Gastrocnemius medialis (tissue), 4 donors: ENCODE measurements at regions not wholly inside any gene's neighbourhood (a gene's known extent, or its start where the extent isn't known, plus 50 kb on each side); places are given as distances from the start of the nearest gene placed in this dataset.
"Not testable (repeated sequence)": the region's sequence is repeated elsewhere in the genome, so short reads cannot be mapped to it uniquely, and the experiment has no call there.

Experiments used
- ATAC-seq, 2 donors: fragments of 150-250 bp; one replicate each; pipeline ENCODE4 v1.9.1; 2016
- DNase-seq, 2 donors: peaks; one replicate each; pipeline ENCODE4 v3.0.0-alpha.2; 2019
- H3K27ac ChIP-seq, 4 donors: fragments of 200-600 bp; sonication (generic); 1 replicate in 1 of 4; 2 replicates in 3 of 4; pipeline ENCODE4 v1.5.1; 2016 to 2018; ENCODE audit warnings: mild to moderate bottlenecking in 2 of 4, moderate library complexity in 1 of 4
- H3K27me3 ChIP-seq, 3 donors: fragments of 200-600 bp; sonication (generic) in 2 of 3; 1 replicate in 1 of 3; 2 replicates in 2 of 3; pipeline versions ENCODE4 v1.5.1 to v1.6.0; 2016 to 2019; ENCODE audit warnings: mild to moderate bottlenecking in 1 of 3, moderate library complexity in 1 of 3
- H3K36me3 ChIP-seq, 2 donors: fragments of 200-600 bp; sonication (generic) in 1 of 2; one replicate each; pipeline ENCODE4 v1.5.1; 2017 to 2018
- H3K4me1 ChIP-seq, 2 donors: fragments of 200-600 bp; sonication (generic) in 1 of 2; one replicate each; pipeline ENCODE4 v1.5.1; 2016 to 2017; ENCODE audit warnings: mild to moderate bottlenecking in 2 of 2
- H3K4me3 ChIP-seq, 4 donors: fragments of 200-600 bp; sonication (generic) in 3 of 4; 1 replicate in 1 of 4; 2 replicates in 3 of 4; pipeline ENCODE4 v1.5.1; 2016 to 2019; ENCODE audit warnings: mild to moderate bottlenecking in 2 of 4
- H3K9me3 ChIP-seq, 3 donors: fragments of 200-600 bp; sonication (generic) in 2 of 3; 1 replicate in 1 of 3; 2 replicates in 2 of 3; pipeline ENCODE4 v1.5.1; 2016 to 2019
- POLR2A ChIP-seq, 2 donors: fragments of 450-650 bp; IDR thresholded peaks; one replicate each; pipeline ENCODE4 v1.6.1; 2017; ENCODE audit warnings: antibody characterized with exemption in 2 of 2, mild to moderate bottlenecking in 2 of 2, moderate library complexity in 2 of 2
- in situ Hi-C, 4 donors: fragments of 200-750 bp; cut with MboI; loops; one replicate each; pipeline versions ENCODE4 v1.15.0 to v1.8.0; 2017; ENCODE audit warnings: low sequenced_read_pairs in 4 of 4
- intact Hi-C: fragments of 100-400 bp; cut with DNase I; formaldehyde crosslinking; loops from one replicate; pipeline ENCODE4 v1.15.1; 2023; ENCODE audit warnings: low total_unique reads
- TF ChIP-seq, protein P1 (sequence below), 5 experiments: fragments of 450-650 bp in 3 of 5; fragments of 200-600 bp in 2 of 5; sonication (generic) in 2 of 5; IDR thresholded peaks in 4 of 5; conservative IDR thresholded peaks in 1 of 5; 1 replicate in 4 of 5; 2 replicates in 1 of 5; pipeline ENCODE4 v1.5.1; 2016 to 2019; ENCODE audit warnings: antibody characterized with exemption in 5 of 5, mild to moderate bottlenecking in 3 of 5, moderate library complexity in 3 of 5

DNA sequence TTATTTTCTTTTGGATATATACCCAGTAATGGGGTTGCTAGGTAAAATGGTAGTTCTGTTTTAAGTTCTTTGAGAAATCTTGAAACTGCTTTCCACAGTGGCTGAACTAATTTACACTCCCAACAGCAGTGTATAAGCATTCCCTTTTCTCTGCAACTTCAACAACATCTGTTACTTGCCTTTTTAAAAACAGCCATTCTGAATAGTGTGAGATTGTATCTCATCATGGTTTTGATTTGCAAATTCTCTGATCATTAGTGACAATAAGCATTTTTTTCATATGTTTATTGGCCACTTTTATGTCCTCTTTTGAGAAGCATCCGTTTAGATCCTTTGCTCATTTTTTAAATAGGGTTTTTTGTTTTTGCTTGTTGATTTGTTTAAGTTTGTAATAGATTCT lies 291.3 kb upstream of the COL3A1 start:
- Histone ChIP-seq H3K27me3 (no peaks in the 10 kb centered on the region), H3K36me3 (no peaks in the 10 kb centered on the region), H3K9me3 (no peaks in the 10 kb centered on the region), H3K4me1 (no peaks in the 10 kb centered on the region), H3K4me3 (no peak overlapping the region), H3K27ac (no peak overlapping the region)
- TF ChIP-seq, protein P1, sequence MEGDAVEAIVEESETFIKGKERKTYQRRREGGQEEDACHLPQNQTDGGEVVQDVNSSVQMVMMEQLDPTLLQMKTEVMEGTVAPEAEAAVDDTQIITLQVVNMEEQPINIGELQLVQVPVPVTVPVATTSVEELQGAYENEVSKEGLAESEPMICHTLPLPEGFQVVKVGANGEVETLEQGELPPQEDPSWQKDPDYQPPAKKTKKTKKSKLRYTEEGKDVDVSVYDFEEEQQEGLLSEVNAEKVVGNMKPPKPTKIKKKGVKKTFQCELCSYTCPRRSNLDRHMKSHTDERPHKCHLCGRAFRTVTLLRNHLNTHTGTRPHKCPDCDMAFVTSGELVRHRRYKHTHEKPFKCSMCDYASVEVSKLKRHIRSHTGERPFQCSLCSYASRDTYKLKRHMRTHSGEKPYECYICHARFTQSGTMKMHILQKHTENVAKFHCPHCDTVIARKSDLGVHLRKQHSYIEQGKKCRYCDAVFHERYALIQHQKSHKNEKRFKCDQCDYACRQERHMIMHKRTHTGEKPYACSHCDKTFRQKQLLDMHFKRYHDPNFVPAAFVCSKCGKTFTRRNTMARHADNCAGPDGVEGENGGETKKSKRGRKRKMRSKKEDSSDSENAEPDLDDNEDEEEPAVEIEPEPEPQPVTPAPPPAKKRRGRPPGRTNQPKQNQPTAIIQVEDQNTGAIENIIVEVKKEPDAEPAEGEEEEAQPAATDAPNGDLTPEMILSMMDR (IDR thresholded peaks at IDR 0.05 in 4 of 5, conservative IDR thresholded peaks at IDR 0.05 in 1 of 5) = no peak
- TF ChIP-seq POLR2A (IDR thresholded peaks at IDR 0.05) = no peak
- intact Hi-C loops (no loop called here), in situ Hi-C loops (no loop called here)
- DNase-seq = no peak
- no peak for ATAC-seq

DNA sequence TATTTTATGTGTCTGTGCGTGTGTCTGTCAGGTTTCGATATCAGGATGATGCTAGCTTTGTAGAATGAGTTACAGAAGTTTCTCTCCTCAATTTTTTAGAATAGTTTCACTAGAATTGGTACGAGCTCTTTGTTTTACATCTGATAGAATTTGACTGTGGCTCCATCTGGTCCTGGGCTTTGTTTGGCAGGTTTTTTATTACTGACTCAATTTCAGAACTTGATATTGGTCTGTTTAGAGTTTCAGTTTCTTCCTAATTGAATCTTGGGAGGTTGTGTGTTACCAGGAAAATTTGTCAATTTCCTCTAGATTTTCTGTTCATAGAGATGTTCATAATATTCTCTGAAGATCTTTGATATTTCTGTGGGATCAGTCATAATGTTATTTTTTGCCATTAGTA lies 289.4 kb upstream of the COL3A1 start:
- no peaks in the 10 kb centered on the region for H3K4me1 ChIP-seq
- H3K9me3 ChIP-seq = no peaks in the 10 kb centered on the region
- H3K4me3 ChIP-seq = no peak overlapping the region
- no peaks in the 10 kb centered on the region for H3K36me3 ChIP-seq
- no peak for TF ChIP-seq POLR2A (IDR thresholded peaks at IDR 0.05)
- TF ChIP-seq, protein P1 (IDR thresholded peaks at IDR 0.05 in 4 of 5, conservative IDR thresholded peaks at IDR 0.05 in 1 of 5) = no peak
- H3K27ac ChIP-seq = no peak overlapping the region
- H3K27me3 ChIP-seq = no peaks in the 10 kb centered on the region
- DNase-seq (no peak), ATAC-seq (no peak)
- in situ Hi-C loops (no loop called here), intact Hi-C loops (no loop called here)

DNA sequence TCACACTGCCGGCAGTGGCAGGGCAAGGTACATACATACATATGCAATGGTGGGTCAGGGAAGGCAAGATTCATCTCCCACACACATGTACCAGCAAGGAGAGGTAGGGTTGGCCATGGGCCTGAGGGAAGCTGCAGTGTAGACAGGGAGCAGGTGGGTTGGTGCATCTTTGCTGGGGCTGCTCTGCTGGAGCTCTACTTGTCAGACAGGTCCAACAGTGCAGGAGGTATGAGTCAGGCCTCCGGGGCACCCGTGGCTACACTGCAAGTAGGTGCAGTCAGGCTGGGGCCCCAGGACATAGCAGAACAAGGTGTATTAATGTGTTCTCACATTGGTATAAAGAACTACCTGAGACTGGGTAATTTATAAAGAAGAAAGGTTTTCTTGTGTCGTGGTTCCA lies 281.1 kb upstream of the COL3A1 start:
- intact Hi-C loops (no loop called here), in situ Hi-C loops (no loop called here)
- H3K27ac ChIP-seq = no peak overlapping the region
- DNase-seq = no peak
- H3K9me3 ChIP-seq = no peaks in the 10 kb centered on the region
- no peaks in the 10 kb centered on the region for H3K4me1 ChIP-seq
- no peak for ATAC-seq
- H3K4me3 ChIP-seq = no peak overlapping the region
- no peaks in the 10 kb centered on the region for H3K27me3 ChIP-seq
- TF ChIP-seq POLR2A (IDR thresholded peaks at IDR 0.05) = no peak
- TF ChIP-seq, protein P1 (IDR thresholded peaks at IDR 0.05 in 4 of 5, conservative IDR thresholded peaks at IDR 0.05 in 1 of 5) = no peak
- H3K36me3 ChIP-seq = no peaks in the 10 kb centered on the region

GRCh38 chr2:188693771-188694170 lies 280.4 kb upstream of the COL3A1 start:
- ATAC-seq (no peak), DNase-seq (no peak)
- Histone ChIP-seq H3K27ac (no peak overlapping the region), H3K4me1 (no peaks in the 10 kb centered on the region), H3K27me3 (no peaks in the 10 kb centered on the region), H3K9me3 (no peaks in the 10 kb centered on the region), H3K4me3 (no peak overlapping the region), H3K36me3 (no peaks in the 10 kb centered on the region)
- TF ChIP-seq, protein P1 (IDR thresholded peaks at IDR 0.05 in 4 of 5, conservative IDR thresholded peaks at IDR 0.05 in 1 of 5) = no peak
- TF ChIP-seq POLR2A (IDR thresholded peaks at IDR 0.05) = no peak
- in situ Hi-C loops = no loop called here
- intact Hi-C loops = no loop called here

DNA sequence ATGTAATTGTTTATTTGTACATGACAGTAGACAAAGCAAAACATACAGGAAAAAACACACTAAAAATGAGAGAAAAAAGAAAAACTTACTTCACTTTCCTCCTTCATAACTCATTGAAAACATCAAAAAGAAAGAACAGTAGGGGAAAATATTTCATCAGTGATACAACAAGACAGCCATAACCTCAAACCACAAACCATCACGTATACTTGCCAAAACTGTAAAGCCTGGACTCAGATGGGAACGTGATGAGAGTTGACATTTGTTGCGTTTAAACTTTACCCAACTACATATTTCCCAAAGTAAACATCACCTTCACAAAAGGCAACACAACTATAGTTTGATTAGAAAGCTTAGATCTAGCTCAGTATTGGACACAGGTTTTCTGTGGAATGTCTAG lies 278.2 kb upstream of the COL3A1 start:
- Histone ChIP-seq H3K4me3 (no peak overlapping the region), H3K9me3 (no peaks in the 10 kb centered on the region), H3K27me3 (no peaks in the 10 kb centered on the region), H3K27ac (no peak overlapping the region), H3K36me3 (no peaks in the 10 kb centered on the region), H3K4me1 (no peaks in the 10 kb centered on the region)
- ATAC-seq (no peak), DNase-seq (no peak)
- intact Hi-C loops = no loop called here
- in situ Hi-C loops = no loop called here
- TF ChIP-seq POLR2A (IDR thresholded peaks at IDR 0.05) = no peak
- TF ChIP-seq, protein P1 (IDR thresholded peaks at IDR 0.05 in 4 of 5, conservative IDR thresholded peaks at IDR 0.05 in 1 of 5) = no peak

- H3K9me3 ChIP-seq, H3K36me3 ChIP-seq, H3K4me3 ChIP-seq, H3K4me1 ChIP-seq, H3K27ac ChIP-seq, DNase-seq, intact Hi-C loops, ATAC-seq, H3K27me3 ChIP-seq, in situ Hi-C loops: not testable (repeated sequence)
Observed at GRCh38 chr2:188698151-188698550, 276.0 kb upstream of the COL3A1 start.
